ENCODE measurements at regions not wholly inside any gene's neighbourhood (a gene's known extent, or its start where the extent isn't known, plus 50 kb on each side); places are given as distances from the start of the nearest gene placed in this dataset.

- Histone ChIP-seq H3K9me3 (no peaks in the 10 kb centered on the region), H3K4me1 (peaks cover 3% of the 10 kb centered on the region in 2 donors), H3K27me3 (no peaks in the 10 kb centered on the region), H3K36me3 (no peaks in the 10 kb centered on the region), H3K27ac (no peak overlapping the region), H3K4me3 (no peak overlapping the region)
- no peak for ATAC-seq
- DNase-seq = no peak
- TF ChIP-seq POLR2A (IDR thresholded peaks at IDR 0.05) = no peak
- intact Hi-C loops (cut with DNase I; ENCODE audit: low total_unique reads) = no loop called here
- in situ Hi-C loops (cut with MboI; ENCODE audit: low sequenced_read_pairs in 4 of 4) = no loop called here
These were observed 65.4 kb upstream of the TRPC3 start for GRCh38 chr4:122017296-122017695.

- DNase-seq (no peak), ATAC-seq (no peak)
- H3K27ac ChIP-seq = no peak overlapping the region
- no peak overlapping the region for H3K4me3 ChIP-seq
- TF ChIP-seq POLR2A (IDR thresholded peaks at IDR 0.05) (no peak), CTCF (IDR thresholded peaks at IDR 0.05 in 4 of 5, conservative IDR thresholded peaks at IDR 0.05 in 1 of 5) (no peak)
- in situ Hi-C loops (cut with MboI; ENCODE audit: low sequenced_read_pairs in 4 of 4) = no loop called here
- intact Hi-C loops (cut with DNase I; ENCODE audit: low total_unique reads) = no loop called here
- no peaks in the 10 kb centered on the region for H3K9me3 ChIP-seq
- H3K27me3 ChIP-seq = no peaks in the 10 kb centered on the region
- no peaks in the 10 kb centered on the region for H3K36me3 ChIP-seq
- peaks cover 3% of the 10 kb centered on the region in 2 donors for H3K4me1 ChIP-seq
These were observed 63.3 kb upstream of the TRPC3 start for GRCh38 chr4:122015203-122015602.

- ATAC-seq (no peak), DNase-seq (no peak)
- H3K9me3 ChIP-seq = no peaks in the 10 kb centered on the region
- no peak for TF ChIP-seq CTCF (IDR thresholded peaks at IDR 0.05 in 4 of 5, conservative IDR thresholded peaks at IDR 0.05 in 1 of 5)
- no peak for TF ChIP-seq POLR2A (IDR thresholded peaks at IDR 0.05)
- H3K36me3 ChIP-seq = no peaks in the 10 kb centered on the region
- H3K27me3 ChIP-seq = no peaks in the 10 kb centered on the region
- peaks cover 3% of the 10 kb centered on the region in 2 donors for H3K4me1 ChIP-seq
- H3K4me3 ChIP-seq = no peak overlapping the region
- in situ Hi-C loops (cut with MboI; ENCODE audit: low sequenced_read_pairs in 4 of 4) (no loop called here), intact Hi-C loops (cut with DNase I; ENCODE audit: low total_unique reads) (no loop called here)
- H3K27ac ChIP-seq = no peak overlapping the region
These were observed 60.9 kb upstream of the TRPC3 start for GRCh38 chr4:122012735-122013134.

GRCh38 chr4:122010610-122011009 is 58.8 kb upstream of the TRPC3 start:
- H3K27me3 ChIP-seq = no peaks in the 10 kb centered on the region
- H3K4me3 ChIP-seq = no peak overlapping the region
- DNase-seq (no peak), ATAC-seq (no peak)
- peaks cover 3% of the 10 kb centered on the region in 2 donors for H3K4me1 ChIP-seq
- H3K36me3 ChIP-seq = no peaks in the 10 kb centered on the region
- no peak for TF ChIP-seq POLR2A (IDR thresholded peaks at IDR 0.05)
- TF ChIP-seq CTCF (IDR thresholded peaks at IDR 0.05 in 4 of 5, conservative IDR thresholded peaks at IDR 0.05 in 1 of 5) = no peak
- in situ Hi-C loops (cut with MboI; ENCODE audit: low sequenced_read_pairs in 4 of 4) = no loop called here
- intact Hi-C loops (cut with DNase I; ENCODE audit: low total_unique reads) = no loop called here
- H3K9me3 ChIP-seq = no peaks in the 10 kb centered on the region
- no peak overlapping the region for H3K27ac ChIP-seq

GRCh38 chr4:122009524-122009923 is 57.7 kb upstream of the TRPC3 start:
- TF ChIP-seq CTCF (IDR thresholded peaks at IDR 0.05 in 4 of 5, conservative IDR thresholded peaks at IDR 0.05 in 1 of 5) (no peak), POLR2A (IDR thresholded peaks at IDR 0.05) (no peak)
- H3K27ac ChIP-seq = no peak overlapping the region
- H3K4me3 ChIP-seq = no peak overlapping the region
- no peaks in the 10 kb centered on the region for H3K36me3 ChIP-seq
- no peaks in the 10 kb centered on the region for H3K27me3 ChIP-seq
- intact Hi-C loops (cut with DNase I; ENCODE audit: low total_unique reads) = no loop called here
- H3K4me1 ChIP-seq = peaks cover 0 to 3% of the 10 kb centered on the region in 2 donors
- in situ Hi-C loops (cut with MboI; ENCODE audit: low sequenced_read_pairs in 4 of 4) = no loop called here
- no peaks in the 10 kb centered on the region for H3K9me3 ChIP-seq
- ATAC-seq (no peak), DNase-seq (no peak)

Data from gastrocnemius medialis (tissue), 4 donors.